SHP77 (cell line): ENCODE measurements at regions not wholly inside any gene's neighbourhood (a gene's known extent, or its start where the extent isn't known, plus 50 kb on each side); places are given as distances from the start of the nearest gene placed in this dataset.
"Not testable (repeated sequence)": the region's sequence is repeated elsewhere in the genome, so short reads cannot be mapped to it uniquely, and the experiment has no call there.

Experiments
- DNase-seq, 2 experiments: peaks; one replicate each; lab custom pipeline; 2025; lab: John Stamatoyannopoulos, UW

DNA sequence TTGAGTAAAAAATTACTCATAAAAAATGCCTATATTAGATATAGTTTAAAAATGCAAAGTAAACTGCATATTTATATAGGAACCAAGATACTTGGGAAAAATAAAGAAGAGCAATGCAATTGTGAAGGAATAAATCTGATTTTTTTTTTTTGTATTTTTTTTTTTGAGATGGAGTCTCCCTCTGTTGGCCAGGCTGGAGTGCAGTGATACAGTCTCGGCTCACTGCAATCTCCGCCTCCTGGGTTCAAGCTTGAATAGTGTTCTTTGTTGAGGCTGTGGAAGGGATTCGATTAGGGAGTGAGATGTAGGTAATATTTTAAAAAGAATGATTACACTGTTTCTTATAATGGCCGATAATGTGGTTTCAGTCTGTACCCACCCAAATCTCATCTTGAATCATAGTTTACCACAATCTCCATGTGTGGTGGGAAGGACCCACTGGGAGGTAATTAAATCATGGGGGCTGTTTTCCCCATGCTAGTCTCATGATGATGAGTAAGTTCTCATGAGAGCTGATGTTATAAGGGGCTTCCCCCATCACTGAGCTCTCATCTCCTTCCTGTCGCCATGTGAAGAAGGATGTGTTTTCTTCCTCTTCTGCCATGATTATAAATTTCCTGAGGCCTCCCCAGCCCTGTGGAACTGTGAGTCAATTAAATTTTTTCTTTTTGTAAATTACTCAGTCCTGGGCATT, 1765.9 kb downstream of the PLA2G4A start:
- no peak for DNase-seq

DNA sequence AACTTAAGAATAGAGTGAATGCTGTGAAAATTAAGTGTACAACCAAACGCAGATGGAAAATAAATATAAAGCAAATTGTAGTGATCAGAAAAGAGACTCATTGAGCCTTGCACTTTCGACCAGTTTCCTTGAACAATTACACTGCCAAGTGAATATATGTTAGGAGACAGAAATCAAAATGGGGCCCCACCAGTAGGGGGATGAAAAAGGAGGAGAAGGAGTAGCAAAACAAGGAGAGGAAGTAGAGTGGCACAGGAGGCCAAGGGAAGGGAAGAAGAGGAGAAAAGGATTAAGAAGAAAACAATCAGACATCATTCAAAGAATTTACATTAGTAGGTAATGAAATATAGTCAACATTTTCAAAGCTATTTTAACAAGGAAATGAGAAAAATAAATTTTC, 1770.6 kb downstream of the PLA2G4A start:
- DNase-seq, result no peak

DNA sequence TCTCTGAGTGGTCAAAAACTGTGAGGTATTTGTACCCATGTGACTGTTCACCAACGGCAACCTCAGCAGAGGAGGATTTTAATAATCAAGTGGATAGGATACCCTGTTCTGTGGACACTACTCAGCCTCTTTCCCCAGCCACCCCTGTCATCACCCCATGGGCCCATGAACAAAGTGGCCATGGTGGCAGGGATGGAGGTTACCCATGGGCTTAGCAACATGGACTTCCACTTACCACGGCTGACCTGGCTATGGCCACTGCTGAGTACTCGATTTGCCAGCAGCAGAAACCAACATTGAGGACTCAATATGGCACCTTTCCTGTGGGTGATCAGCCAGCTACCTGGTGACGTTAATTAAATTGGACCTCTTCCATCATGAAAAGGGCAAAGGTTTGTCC, 1782.7 kb downstream of the PLA2G4A start:
- no peak for DNase-seq

DNA sequence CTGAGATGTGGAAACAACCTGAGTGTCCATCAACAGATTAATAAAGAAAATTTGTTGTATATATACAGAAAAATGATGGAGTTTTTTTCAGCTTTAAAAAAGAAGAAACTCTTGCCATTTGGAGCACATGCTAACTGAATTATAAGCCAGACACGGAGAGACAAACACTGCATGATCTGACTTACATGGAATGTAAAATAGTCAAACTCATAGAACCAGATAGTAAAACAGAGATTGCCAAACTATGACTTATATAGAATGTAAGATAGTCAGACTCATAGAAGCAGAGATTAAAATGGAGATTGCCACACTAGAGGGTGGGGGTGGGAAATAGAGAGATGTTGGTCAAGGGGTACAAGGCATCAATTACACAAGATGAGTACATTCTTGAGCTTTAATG, 1786.6 kb downstream of the PLA2G4A start:
- no peak for DNase-seq

DNA sequence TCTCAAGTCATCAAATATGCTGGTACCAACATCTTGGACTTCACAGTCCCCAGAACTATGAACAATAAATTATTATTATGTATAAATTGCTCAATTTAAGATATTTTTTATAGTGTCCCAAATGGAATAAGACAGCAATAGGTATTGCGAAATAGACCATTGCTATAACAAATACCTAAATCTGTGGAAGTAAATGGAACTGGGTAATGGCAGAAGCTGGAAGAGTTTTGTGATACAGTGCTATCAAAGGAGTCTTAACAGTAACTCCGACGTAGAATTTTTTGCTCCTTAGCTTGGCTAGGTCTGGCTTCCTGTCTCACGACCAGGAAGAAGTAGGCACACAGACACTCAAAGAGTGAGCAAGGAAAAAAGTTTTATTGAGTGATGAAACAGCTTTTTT, 1791.5 kb downstream of the PLA2G4A start:
- DNase-seq, result no peak

DNA sequence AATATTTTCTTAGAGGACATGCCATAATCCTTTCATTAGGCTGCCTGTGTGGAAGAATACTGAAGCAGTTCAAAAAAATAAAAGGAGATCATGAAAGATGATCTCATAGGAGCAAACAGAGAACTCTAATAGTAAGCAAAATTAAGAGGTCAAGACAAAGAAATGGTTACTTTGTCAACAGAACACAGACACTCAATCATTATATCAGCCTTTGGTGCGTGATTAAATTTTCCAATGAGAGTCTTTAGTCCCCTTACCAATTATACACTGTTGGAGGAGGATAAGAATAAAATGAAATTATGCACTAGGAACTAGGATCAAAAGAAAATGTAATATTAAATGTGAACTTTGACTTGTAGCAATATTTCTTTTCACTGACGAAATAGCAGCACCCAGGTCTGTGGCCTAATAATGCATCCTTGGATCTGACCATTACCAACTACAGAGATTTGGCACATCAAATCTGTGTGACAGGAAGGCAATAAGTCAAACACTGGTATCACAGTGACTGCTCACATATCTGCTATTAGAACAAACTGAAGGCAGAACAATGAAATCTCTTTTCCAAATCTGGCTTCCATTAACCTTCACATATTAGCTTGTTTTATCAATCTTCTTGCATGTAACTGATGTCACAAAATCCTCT, 1812.9 kb downstream of the PLA2G4A start:
- no peak for DNase-seq

DNA sequence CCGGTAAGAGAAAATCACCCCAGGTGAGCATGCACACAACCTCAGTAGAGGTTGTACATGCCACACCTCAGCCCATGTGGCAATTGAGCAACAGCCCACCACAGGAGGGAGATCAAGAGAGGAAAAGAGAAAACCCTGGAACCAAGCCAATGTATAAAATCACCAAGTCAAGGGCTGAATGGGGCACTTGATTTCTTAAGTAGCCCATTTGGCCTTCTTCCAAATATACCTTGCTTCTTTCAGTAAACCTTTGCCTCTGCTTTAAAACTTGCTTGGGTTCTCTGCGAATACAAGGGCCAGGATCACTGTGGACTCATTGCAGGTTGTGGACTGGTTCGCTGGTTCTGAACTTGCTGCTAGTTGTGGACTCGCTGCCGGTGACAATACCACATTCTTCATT, 1814.0 kb downstream of the PLA2G4A start:
- DNase-seq, result peak in 1 of 2 experiments; percentile 4

DNA sequence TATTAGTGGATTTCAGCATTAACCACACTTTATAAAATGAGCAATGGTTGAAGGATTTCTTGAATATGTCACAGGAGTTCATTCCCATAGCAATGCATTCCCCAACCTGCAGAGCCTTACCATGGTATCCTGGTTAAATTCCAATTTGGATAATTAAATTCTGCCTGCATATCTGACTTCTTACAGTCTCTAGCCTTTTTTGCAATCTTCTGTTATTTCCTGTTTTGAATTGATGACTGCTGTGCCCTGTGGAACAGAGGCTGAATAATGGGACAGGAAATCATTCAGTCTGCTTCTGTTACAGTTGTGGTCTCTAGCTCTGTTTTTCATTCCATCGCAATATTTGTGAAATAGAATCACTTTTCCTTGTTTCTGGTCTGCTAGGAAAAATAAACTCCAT, 1823.9 kb downstream of the PLA2G4A start:
- DNase-seq, result no peak

DNA sequence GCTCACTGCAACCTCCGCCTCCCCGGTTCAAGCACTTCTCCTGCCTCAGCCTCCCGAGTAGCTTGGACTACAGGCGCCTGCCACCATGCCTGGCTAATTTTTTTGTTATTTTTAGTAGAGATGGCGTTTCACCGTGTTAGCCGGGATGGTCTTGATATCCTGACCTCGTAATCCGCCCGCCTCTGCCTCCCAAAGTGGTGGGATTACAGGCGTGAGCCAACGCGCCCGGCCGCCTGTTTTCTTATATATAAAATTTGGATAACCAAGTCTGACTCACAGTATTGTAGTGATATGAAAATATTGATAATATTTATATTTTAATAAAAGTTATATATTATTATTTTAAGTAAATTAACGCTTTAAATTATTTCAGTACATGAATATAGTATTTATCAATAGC, 1821.7 kb downstream of the BRINP3 start:
- DNase-seq, result not testable (repeated sequence)

DNA sequence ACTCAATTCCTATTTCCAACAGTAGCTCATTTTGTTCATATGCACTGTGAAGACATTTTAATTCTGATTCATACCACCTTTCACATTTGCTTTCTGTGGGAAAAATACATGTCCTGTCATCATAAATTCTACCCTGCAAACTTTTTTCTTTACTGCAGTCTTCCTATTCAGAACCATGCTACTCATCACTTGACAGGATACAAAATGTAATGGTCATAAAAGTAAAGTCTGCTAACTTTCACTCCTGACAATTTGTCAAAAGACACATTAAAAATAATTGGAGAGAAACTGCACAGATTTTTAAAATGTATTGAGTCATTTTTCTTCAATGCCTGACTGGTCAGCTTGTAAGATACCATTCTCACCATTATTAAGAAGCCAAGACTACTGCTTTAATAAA, 1817.1 kb downstream of the BRINP3 start:
- DNase-seq, result no peak

DNA sequence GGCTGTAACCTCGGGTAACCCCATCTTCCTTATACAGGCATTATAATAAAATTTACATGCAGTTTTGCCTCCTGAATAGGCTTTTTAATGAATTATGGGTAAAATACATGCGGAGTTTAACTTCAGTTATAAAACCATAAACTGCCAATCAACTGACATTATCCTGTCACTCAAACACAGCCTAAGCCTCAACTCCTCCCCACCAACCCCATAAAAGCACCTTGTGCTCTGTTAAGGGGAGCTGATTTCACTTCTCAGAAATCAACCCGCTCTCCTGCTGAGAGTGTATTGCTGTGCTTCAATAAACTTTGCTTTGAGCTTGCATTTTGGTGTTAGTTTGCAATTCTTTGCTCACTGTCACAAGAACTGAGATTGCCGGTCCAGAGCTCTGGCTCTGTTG, 1812.2 kb downstream of the BRINP3 start:
- no peak for DNase-seq

DNA sequence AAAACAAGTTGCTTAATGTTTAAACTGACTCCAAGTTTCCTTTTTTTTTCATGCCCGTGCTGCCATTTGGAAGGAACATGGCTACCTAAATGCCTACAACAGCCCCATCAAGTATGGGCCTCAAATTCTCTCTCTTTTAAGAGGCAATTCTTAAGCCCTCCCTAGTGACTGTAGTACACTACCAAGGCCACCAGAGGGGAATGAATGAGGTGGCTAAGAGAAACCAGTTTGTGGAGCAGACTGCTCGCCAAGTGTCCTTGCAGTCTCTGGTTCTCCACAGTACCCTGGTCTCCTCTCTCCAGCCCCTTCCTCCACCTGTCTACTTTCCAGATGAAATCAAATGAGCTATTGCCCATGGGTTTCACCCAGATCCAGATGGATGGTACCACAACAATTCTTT, 1809.6 kb downstream of the BRINP3 start:
- no peak for DNase-seq

DNA sequence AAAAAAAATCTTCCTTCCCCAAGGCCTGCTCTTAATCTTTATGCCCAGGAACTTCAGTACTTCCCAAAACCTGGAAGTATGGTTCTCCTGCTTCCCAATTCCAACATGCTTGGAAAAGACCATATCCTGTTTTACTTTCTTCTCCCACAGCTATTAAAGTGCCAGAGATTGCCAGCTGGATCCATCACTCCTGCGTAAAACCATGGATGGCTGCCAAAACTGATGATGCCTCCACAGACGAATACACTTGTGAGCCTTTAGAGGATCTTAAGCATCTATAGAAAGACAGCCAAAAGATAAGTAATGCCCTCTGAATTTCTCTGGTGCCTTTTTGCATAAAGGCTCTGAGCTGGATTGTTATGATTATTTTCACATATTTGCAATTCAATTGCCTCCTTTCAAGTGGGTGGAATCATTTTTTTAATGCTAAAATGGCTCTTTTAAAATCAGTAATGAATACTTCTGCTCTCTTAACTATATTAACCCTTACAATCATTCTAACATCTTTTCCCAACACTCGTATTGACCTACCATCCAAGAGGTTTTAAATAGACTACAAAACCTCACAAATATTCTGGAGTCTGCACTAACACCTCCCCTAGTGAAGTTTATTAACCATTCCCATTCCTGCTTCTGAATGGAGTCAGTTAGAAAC, 1807.8 kb downstream of the BRINP3 start:
- peak; percentile 11 to 16 for DNase-seq

DNA sequence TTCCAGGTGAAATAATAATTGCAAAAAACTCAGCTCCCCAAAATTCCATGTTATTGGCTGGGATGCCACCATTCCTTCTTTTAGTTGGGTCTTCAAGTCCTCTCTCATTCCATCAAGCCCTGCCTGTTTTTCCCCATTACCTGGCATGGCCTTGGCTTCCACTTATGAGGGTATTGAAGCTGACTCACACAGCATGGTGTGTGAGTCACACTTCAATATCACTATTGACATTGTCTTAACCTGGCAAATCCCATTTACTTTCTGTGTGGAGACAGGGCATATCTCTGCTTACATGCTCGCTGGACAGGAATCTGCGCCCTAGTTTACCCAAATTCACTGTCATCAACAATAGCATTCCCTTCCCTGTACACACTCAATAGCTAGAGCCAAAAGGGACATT, 1806.8 kb downstream of the BRINP3 start:
- DNase-seq, result no peak

DNA sequence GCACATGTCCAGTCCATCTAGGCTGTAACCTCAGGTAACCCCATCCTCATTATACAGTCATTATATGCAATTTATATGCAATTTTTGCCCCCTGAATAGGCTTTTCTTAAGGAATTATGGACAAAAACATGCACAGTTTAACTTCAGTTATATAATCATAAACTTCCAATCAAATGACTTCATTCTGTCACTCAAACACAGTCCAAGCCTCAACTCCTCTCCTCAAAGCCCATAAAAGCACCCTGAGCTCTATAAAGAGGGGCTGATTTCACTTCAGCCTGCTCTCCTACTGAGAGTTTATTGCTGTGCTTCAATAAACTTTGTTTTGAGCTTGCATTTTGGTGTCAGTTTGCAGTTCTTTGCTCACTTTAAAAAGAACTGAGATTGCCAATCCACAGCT, 1805.5 kb downstream of the BRINP3 start:
- DNase-seq, result no peak

DNA sequence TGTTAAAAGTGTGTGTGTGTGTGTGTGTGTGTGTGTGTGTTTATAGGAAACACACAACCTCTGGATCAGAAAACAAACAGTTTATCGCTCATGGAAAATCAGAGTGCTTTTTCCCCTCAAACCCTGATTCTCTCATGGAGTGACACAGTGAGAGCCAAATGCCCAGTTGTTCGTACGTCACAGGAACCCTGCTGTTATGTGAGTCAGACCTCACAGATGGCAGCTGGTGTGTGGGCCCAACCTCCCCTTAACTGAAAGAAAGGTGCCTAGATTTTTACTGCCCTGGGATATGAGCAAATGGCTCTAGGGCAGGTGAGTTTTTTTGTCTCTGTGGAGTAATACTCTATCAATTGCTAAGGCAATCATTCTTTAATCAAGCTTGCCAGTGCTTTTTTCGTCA, 1788.1 kb downstream of the BRINP3 start:
- DNase-seq, result peak; percentile 39 to 77

DNA sequence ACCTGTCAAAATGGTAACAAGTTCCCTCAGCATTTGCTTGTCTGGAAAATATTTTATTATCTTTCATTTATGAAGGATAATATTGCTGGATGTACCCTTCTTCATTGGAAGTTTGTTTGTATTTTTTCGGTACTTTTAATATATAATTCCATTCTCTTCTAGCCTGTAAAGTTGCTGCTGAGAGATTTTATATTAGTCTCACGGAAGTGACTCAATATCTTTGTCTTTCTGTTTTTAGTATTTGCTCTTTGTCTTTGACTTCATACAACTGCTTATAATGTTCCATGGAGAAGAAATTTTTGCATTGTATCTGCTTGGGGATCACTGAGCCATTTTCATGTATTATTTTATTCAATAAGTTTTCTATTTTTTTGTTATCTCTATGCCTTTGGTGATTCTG, 1777.5 kb downstream of the BRINP3 start:
- DNase-seq, result no peak

DNA sequence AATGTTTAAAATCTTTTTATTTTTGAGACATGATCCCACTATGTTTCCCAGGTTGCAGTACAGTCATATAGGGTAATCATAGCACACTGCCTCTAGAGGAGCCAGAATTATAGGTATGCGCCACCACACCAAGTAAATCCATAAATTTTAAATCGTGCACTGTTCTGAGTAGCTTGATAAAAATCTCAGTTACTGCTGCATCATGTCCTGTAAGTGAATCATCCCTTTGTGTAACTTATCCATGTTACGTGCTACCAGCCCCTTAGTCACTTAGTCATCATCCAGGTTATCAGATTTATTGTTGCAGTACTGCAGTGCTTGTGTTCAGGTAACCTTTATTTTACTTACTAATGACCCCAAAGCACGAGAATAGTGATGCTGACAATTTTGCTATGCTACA, 1770.9 kb downstream of the BRINP3 start:
- DNase-seq, result peak in 1 of 2 experiments; percentile 6

DNA sequence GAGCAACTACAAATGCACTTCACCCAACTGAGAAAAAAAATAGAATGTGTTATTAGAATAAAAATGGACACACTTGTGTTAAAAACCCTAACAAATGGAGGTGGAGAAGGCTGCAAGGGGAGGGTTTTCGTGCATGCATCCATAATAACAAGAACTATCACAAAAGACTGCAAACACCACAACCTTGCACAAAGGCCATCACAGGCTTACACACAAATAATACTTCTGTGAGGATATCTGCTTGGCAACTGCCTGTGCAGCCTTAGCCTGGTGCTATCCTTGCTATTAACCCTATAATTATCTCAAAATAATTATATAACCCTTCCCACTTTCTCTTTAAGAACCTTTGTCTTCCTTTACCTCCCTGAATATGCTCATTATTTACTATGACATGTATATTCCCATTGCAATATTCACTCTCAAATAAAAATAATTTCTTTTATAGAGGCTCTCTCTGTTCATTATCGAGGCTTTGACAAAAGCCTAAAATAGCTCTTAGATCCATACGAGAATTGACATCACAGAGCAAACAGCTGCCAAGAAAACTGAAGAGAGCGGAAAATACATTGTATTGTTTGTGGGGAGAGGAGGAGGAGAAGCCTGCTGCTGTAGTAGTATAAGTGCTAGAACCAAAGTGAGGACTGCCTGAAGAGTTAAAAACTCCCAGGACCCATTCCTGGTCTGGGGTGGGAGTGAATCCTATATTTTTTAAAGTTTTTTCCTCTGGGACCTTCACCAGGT, 1768.7 kb downstream of the BRINP3 start:
- DNase-seq, result peak in 1 of 2 experiments; percentile 21

DNA sequence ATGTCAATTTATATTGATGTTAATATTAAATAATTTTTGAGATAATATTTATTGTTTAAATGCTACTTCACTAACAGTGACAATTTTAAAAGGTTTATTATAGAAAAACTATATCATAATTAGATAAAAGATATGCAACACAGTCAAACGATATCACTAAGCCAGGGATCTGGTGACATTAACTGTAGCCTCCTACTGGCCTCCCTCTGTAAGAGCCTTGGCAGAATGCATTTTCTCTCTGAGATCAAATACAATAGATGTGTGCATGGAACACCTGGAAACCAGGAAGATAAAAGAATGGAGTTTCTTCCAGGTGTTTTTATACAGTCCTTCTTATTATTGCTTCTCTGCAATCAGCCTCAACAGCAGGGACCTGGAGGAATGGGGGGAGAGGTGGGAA, 1762.1 kb downstream of the BRINP3 start:
- peak in 1 of 2 experiments; percentile 5 for DNase-seq

DNA sequence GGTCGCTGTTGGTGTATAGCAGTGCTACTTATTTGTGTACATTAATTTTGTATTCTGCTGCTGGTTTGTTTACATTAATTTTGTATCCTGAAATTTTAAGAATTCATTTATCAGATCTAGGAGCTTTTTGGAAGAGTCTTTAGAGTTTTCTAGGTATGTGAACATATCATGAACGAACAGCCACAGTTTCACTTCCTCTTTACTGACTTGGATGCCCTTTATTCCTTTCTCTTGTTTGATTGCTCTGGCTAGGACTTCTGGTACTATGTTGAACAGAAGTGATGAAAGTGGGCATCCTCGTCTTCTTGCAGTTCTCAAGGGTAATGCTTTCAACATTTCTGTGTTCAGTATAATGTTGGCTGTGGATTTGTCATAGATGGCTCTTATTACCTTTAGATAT, 1757.9 kb downstream of the BRINP3 start:
- no peak for DNase-seq

DNA sequence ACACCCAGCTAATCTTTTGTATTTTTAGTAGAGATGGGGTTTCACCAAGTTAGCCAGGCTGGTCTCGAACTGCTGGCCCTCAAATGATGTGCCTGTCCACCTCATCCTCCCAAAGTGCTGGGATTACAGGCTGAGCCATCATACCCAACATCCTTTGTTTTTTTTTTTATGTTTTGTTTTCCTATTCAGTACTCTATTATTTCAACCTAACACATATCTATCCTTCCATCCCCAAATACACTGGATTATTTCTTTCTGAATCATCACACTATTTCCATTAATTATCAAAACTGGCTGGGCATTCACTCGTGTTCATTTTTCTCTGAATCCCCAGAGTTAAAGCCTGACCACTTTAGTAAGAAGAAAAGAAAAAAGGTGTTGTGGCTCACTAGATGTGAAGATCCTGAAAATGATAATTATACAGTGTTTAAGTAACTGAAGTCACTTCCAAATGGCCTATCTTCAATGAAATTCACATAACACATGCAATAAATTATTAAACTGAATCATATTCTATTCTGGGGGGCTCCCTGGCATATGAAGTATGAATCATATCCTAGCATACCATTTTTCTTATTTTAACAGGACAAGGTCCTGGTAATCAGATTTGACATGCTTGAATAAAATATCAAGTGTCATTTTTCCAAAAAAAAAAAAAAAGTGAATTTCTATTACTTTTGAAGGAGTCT, 1754.2 kb downstream of the BRINP3 start:
- DNase-seq, result no peak
